Stromal cell of bone marrow (primary cell): ENCODE measurements at regions not wholly inside any gene's neighbourhood (a gene's known extent, or its start where the extent isn't known, plus 50 kb on each side); places are given as distances from the start of the nearest gene placed in this dataset.
A peak's percentile ranks its signal among the peaks of the same experiment; 100 is the strongest.

ENCODE experiments used
- DNase-seq: peaks from one replicate; pipeline ENCODE4 v3.0.0-alpha.2; 2012; ENCODE audit warnings: low read depth

DNA sequence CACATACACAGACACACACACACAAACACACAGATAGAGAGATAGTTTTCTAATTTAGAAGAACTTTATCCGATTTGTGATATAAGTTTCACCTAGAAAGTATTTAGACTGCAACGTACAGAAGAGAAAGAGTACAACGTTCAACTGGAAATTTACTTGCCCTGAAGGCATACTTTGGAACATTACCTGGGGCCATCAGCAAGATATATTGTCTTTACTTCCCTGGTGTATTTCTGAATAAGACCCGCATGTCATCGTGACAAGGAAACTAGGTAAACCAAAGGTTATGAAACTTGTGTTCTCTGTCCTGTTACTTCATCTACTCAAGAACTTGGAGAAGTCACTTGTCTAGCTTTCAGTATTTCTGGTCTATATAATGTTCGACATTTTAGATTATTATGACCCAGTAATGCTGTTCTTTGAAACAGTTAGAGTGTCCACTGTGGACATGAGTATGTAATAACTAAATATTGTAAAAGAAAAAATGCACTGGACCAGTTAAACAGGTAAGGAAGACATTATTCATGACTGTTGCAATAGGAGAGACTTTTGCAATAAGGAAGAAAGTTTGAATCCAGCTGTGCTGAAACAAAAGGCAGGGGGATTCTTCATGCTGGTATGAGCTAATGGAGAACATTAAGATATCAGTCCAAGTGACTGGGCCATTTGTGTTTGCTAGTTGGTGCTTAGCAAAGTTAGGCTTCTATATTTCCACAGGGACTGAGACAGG, 1791.1 kb downstream of the MAT2B start:
- DNase-seq: no peak

DNA sequence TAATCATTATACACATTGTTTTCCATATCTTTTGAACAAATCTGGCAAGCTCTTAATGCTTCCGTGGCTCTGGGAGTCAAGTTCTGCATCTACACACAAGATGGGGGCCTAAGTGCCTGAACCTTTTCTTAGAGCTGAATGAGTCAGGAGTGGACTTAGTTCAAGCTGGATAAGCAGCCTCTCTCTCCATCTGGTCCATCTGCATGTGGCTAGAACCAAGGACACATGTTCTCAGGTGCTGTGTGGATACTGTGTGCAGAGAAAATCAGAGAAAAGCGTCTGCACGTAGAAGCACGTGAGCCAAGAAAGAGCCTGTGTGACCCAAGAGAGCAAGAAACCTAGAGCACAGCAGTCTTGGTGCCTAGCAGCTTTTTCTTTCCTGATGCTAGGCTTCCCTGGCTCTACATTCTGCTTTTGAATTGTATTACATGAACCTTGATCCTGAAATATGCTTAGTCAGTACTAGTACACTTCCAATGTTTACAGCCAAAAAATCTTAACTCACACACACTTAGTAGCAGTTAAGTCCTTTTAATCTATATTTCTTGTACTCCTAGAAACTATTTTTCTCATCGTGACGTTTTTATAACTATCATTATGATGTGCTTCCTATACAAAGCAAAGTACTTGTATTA, 1798.9 kb downstream of the MAT2B start:
- no peak for DNase-seq

DNA sequence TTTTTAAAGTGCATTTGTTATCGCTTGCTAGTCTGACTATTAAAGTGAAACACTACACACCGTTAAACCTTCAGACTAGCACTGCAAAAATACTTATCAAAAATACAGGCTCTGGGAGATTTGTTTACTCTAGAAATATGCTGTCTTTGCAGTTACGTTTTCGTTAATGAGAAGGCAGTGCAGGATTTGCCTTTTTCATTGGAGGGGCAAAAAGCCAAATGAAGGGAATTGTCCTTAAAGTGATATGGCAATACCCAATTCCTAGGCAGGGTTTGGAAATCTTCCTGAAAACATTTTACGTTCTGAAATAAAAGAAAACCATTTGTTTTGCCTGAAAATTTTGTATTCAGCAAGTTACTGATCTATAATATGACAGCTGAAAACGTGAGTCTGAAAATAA, 1800.2 kb downstream of the MAT2B start:
- DNase-seq: no peak

DNA sequence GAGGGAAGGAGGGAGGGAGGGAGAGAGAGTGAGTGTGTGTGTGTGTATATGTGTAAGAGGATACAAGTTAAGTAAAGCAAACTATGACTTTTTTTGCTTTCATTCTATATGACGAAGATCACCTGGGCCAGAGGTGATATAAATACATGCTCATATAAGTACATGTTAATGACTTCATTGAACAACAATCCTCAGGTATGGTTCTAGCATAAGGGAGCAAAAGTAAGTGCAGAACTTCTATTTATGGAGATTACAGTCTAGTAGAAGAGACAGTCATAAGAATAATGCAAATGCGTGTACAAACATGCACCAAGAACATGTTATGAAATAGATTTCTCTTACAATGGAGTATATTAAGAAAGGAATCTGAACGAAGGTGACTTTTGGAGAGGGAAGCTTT, 1804.0 kb downstream of the MAT2B start:
- DNase-seq: no peak

DNA sequence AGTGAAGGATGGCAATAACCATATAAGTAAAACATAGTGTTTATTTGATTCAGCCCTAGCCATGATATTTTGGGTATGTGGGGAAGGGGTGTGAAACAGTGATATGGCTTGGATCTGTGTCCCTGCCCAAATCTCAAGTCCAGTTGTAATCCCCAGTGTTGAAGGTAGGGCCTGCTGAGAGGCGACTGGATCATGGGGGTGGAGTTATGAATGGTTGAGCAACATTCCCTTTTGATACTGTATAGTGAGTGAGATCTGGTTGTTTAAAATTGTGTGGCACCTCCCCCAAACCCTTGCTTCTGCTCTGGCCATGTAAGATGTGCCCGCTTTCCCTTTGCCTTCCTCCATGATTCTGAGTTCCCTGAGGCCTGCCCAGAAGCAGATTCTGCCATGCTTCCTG, 1804.6 kb downstream of the MAT2B start:
- DNase-seq: no peak

GRCh38 chr5:165321912-165322311, 1816.5 kb downstream of the MAT2B start:
- peak; percentile 17 for DNase-seq

DNA sequence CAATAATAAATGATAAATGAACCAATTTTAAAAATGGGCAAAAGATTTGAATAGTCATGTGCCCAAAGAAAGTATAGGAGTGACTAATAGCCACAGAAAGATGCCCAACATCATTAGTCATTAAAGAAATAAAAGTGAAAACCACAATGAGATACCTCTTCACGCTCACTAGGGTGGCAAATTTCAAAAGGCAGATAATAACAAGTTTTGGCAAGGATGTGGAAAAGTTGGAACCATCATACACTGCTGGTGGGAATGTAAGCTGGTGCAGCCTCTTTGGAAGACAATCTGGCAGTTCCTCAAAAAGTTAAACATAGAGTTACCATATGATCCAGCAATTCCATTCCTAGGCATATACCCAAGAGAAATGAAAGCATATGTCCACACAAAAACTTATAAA, 1819.8 kb downstream of the MAT2B start:
- no peak for DNase-seq

DNA sequence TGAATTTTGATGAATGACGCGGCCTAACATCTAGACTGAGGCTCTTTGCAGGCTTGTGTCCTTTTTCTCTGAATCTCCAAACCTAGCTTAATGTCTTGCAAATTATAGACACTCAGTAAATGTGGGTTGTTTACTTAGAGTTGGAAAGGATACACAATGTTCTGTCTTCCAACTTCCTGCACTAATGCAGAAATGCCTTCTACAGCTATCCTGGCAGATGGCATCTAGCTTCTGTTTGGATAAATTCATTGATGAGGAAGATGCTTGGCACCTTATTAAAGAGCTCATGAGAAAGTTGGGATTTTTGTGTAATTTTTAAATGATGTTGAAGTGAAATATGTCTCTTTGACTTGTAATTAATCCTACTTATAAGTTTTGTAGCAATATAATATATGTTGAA, 1822.2 kb downstream of the MAT2B start:
- DNase-seq: no peak

DNA sequence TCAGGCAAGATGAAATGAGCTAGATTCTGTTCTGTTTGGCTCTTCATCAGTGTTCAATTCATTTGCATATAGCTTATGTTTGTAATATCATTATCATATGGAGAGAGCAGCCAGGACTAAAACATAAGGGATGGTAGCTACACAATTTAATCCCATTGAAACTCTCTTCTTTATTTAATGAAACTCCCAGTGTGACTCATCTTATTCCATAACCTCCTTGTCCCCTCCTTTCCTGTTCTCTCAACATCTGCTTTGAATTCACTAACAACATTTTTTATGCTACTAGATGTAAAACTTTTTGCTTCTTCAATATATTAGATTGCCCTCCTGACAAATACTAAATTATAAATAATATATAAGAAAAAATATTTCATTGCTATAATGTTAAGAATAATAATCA, 1823.4 kb downstream of the MAT2B start:
- no peak for DNase-seq

- DNase-seq: no peak
Measured at GRCh38 chr5:165333623-165334022, 1828.2 kb downstream of the MAT2B start.

DNA sequence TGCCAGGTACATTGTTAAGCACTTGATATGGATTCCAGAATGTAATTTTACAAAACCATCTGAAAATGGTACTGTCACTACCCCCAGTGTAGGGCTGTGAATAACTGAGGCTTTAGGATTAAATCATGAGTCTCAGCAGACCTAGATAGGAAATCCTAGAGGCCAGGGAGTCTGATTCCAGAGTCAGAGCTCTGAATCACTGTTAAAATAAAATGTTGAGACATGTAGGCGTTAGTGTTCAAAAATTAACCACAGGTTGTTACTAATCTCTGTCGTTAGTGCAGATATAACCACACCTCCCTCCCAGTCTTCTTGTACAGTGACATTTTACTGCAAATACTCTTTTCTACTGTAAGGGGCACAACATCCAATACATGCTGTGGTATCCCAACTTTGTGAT, 1828.8 kb downstream of the MAT2B start:
- no peak for DNase-seq

GRCh38 chr5:165349735-165350134, 1844.3 kb downstream of the MAT2B start:
- DNase-seq: no peak

DNA sequence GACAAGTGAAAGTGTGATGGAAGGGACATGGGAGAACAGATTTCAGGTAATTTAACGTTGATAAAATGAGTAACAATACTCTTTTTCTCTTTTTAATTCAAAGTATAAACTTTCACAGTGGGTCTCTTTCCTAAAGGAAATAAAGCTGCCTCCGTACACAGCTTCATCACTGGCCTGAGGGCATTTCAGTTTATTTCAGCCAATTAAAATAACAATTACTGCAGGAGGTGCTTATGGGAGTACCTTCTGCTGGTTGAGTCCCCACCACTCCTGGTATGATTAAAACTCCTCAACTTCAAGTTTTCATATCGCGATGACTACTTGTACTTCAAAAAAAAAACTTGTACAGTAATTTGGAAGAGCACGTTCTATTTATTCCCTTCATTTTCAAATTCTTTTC, 1845.9 kb downstream of the MAT2B start:
- no peak for DNase-seq

GRCh38 chr5:165360366-165360765, 1854.9 kb downstream of the MAT2B start:
- no peak for DNase-seq

- DNase-seq: no peak
Measured at GRCh38 chr5:165360784-165361542, 1855.5 kb downstream of the MAT2B start.

DNA sequence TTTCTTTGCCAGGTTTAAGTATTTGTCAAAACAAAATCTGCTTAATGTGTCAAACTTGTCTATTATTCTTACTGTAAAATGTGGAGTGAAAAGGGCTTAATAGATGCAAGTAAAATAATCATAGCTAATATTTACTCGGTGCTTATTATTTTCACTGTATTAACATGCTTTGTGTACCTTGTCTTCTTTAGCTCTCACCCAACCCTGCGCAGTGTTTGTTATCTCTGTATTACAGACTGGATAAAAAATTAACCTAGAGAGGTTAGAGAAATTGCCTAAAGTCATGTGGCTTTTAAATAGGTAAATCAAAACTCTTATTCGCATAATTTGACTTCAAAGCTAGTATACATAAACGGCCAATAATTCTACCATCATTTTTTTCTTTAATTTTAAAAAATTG, 1864.8 kb downstream of the MAT2B start:
- no peak for DNase-seq

- no peak for DNase-seq
Measured at GRCh38 chr5:165370794-165371193, 1865.4 kb downstream of the MAT2B start.

GRCh38 chr5:165375201-165375600, 1869.8 kb downstream of the MAT2B start:
- no peak for DNase-seq

GRCh38 chr5:165393839-165394238, 1888.4 kb downstream of the MAT2B start:
- DNase-seq: no peak

DNA sequence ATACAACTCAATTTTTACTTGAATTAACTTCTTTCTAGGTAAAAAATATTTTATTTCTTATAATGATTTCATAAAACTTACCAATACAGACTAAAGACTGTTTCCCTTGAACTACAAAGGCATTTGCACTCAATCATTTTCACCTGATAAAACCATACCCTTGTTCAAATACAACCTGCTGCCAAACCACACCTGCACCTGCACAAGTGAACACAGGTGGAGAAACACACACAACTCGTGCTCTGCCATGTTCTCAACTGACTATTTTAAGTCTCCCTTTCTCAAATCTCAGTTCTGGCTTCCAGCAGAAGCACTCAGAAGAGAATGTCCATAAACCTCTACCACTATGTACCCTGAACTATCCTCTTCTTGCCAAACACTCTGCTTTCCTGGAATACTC, 1892.1 kb downstream of the MAT2B start:
- DNase-seq: no peak

DNA sequence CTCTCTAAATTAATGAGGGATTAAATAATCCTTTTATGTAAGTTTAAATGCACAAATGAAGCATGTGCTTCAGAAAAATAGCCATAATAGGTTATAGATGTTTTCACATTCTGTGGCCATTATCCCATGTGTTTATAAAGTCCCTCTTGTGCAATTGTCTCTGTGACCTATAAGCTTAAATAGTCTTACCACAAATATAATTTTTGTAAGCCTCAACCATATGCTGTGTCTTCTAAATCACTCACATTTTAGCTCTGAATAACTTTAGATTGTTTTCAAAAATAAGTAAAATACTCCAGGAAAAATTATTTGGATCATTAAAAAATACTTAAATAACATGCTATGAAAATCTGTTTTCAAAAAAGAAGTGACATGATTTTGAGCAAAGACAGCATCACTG, 1894.7 kb downstream of the MAT2B start:
- DNase-seq: no peak

GRCh38 chr5:165404917-165405316, 1899.5 kb downstream of the MAT2B start:
- DNase-seq: no peak

- no peak for DNase-seq
Measured at GRCh38 chr5:165405340-165405739, 1899.9 kb downstream of the MAT2B start.
